ENCODE measurements at regions not wholly inside any gene's neighbourhood (a gene's known extent, or its start where the extent isn't known, plus 50 kb on each side); places are given as distances from the start of the nearest gene placed in this dataset.

GRCh38 chr12:89087149-89087825, 265.0 kb downstream of the DUSP6 start:
- TF ChIP-seq CTCF (IDR thresholded peaks at IDR 0.05; ENCODE audit: borderline replicate concordance, extremely low read depth, insufficient read depth), result no peak
- Histone ChIP-seq H3K9me3 (ENCODE audit: control insufficient read depth in 2 of 3, insufficient read depth in 1 of 3, low read length in 3 of 3) (no peaks in the 10 kb centered on the region), H3K4me1 (ENCODE audit: control insufficient read depth in 2 of 3, insufficient read depth in 2 of 3, low read depth in 1 of 3, low read length in 3 of 3) (peaks cover 0 to under 1% (median 0%) of the 10 kb centered on the region in 3 donors), H3K36me3 (ENCODE audit: control insufficient read depth in 2 of 3, insufficient read depth in 3 of 3, low read length in 3 of 3) (no peaks in the 10 kb centered on the region), H3K9ac (ENCODE audit: low read length in 3 of 3) (no peak overlapping the region), H3K4me3 (ENCODE audit: low read length in 3 of 3) (no peak overlapping the region), H3K27me3 (ENCODE audit: control insufficient read depth, insufficient read depth, low read length) (no peaks in the 10 kb centered on the region), H3K27ac (ENCODE audit: low read depth in 2 of 2, low read length in 2 of 2) (no peak overlapping the region)
- FAIRE-seq, result no peak
- intact Hi-C loops (cut with DNase I), result no loop called here
- peak in 3 of 5 donors; percentile 26 to 38 (median 34) for DNase-seq

- Histone ChIP-seq H3K4me3 (ENCODE audit: low read length in 3 of 3) (no peak overlapping the region), H3K27ac (ENCODE audit: low read depth in 2 of 2, low read length in 2 of 2) (no peak overlapping the region), H3K36me3 (ENCODE audit: control insufficient read depth in 2 of 3, insufficient read depth in 3 of 3, low read length in 3 of 3) (no peaks in the 10 kb centered on the region), H3K9me3 (ENCODE audit: control insufficient read depth in 2 of 3, insufficient read depth in 1 of 3, low read length in 3 of 3) (no peaks in the 10 kb centered on the region), H3K27me3 (ENCODE audit: control insufficient read depth, insufficient read depth, low read length) (no peaks in the 10 kb centered on the region), H3K9ac (ENCODE audit: low read length in 3 of 3) (no peak overlapping the region), H3K4me1 (ENCODE audit: control insufficient read depth in 2 of 3, insufficient read depth in 2 of 3, low read depth in 1 of 3, low read length in 3 of 3) (peaks cover 0 to 14% (median 0%) of the 10 kb centered on the region in 3 donors)
- intact Hi-C loops (cut with DNase I), result no loop called here
- FAIRE-seq, result no peak
- peak in 2 of 5 donors; percentile 43 to 52 for DNase-seq
- no peak for TF ChIP-seq CTCF (IDR thresholded peaks at IDR 0.05; ENCODE audit: borderline replicate concordance, extremely low read depth, insufficient read depth)
These were observed 266.9 kb downstream of the DUSP6 start for GRCh38 chr12:89085421-89085820.

GRCh38 chr12:89084751-89085150, 267.6 kb downstream of the DUSP6 start:
- Histone ChIP-seq H3K4me3 (ENCODE audit: low read length in 3 of 3) (no peak overlapping the region), H3K4me1 (ENCODE audit: control insufficient read depth in 2 of 3, insufficient read depth in 2 of 3, low read depth in 1 of 3, low read length in 3 of 3) (peaks cover 0 to 14% (median 0%) of the 10 kb centered on the region in 3 donors), H3K27ac (ENCODE audit: low read depth in 2 of 2, low read length in 2 of 2) (no peak overlapping the region), H3K36me3 (ENCODE audit: control insufficient read depth in 2 of 3, insufficient read depth in 3 of 3, low read length in 3 of 3) (no peaks in the 10 kb centered on the region), H3K9ac (ENCODE audit: low read length in 3 of 3) (no peak overlapping the region), H3K27me3 (ENCODE audit: control insufficient read depth, insufficient read depth, low read length) (no peaks in the 10 kb centered on the region), H3K9me3 (ENCODE audit: control insufficient read depth in 2 of 3, insufficient read depth in 1 of 3, low read length in 3 of 3) (no peaks in the 10 kb centered on the region)
- intact Hi-C loops (cut with DNase I), result no loop called here
- TF ChIP-seq CTCF (IDR thresholded peaks at IDR 0.05; ENCODE audit: borderline replicate concordance, extremely low read depth, insufficient read depth), result no peak
- no peak for DNase-seq
- no peak for FAIRE-seq

- no peak overlapping the region for H3K9ac ChIP-seq (ENCODE audit: low read length in 3 of 3)
- no peaks in the 10 kb centered on the region for H3K27me3 ChIP-seq (ENCODE audit: control insufficient read depth, insufficient read depth, low read length)
- TF ChIP-seq CTCF (IDR thresholded peaks at IDR 0.05; ENCODE audit: borderline replicate concordance, extremely low read depth, insufficient read depth), result no peak
- no peak overlapping the region for H3K4me3 ChIP-seq (ENCODE audit: low read length in 3 of 3)
- H3K27ac ChIP-seq (ENCODE audit: low read depth in 2 of 2, low read length in 2 of 2), result no peak overlapping the region
- intact Hi-C loops (cut with DNase I), result no loop called here
- no peaks in the 10 kb centered on the region for H3K36me3 ChIP-seq (ENCODE audit: control insufficient read depth in 2 of 3, insufficient read depth in 3 of 3, low read length in 3 of 3)
- no peak for DNase-seq
- FAIRE-seq, result no peak
- H3K4me1 ChIP-seq (ENCODE audit: control insufficient read depth in 2 of 3, insufficient read depth in 2 of 3, low read depth in 1 of 3, low read length in 3 of 3), result peaks cover 0 to 14% (median 0%) of the 10 kb centered on the region in 3 donors
- H3K9me3 ChIP-seq (ENCODE audit: control insufficient read depth in 2 of 3, insufficient read depth in 1 of 3, low read length in 3 of 3), result no peaks in the 10 kb centered on the region
These were observed 268.8 kb downstream of the DUSP6 start for GRCh38 chr12:89083491-89083890.

Measured in kidney (tissue), 13 donors.